Stimulated activated CD4-positive, alpha-beta T cell treated with anti-CD3 and anti-CD28 coated beads, Interleukin-12 subunit alpha, Interleukin-12 subunit beta, amount 100 ng/mL, for 48 hours (primary cell): ENCODE measurements at regions not wholly inside any gene's neighbourhood (a gene's known extent, or its start where the extent isn't known, plus 50 kb on each side); places are given as distances from the start of the nearest gene placed in this dataset.

Source experiments
- DNase-seq, 3 donors: peaks; one replicate each; pipeline ENCODE4 v3.0.0-alpha.2; 2020; ENCODE audit warnings: low read depth in 2 of 3, low spot score in 1 of 3

DNA sequence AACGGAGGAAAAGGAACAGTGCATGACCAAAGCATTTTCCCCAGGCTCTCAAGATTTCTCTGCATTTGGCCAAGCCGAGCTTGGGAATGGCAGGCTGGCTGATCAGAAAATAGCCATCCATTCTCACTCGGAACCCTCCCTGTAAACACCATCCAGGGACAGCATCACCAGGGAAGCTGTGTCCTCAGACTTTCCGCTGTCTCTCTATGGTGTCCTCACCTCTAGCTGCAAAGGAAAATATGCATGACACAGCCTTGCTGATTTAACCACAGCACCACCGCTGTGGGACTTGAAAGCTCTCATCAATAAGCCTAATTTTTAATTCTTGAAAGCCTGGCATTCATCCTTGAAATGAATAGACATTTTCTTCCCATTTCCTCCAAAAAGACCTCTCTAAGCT lies 311.7 kb downstream of the EIPR1 start:
- DNase-seq = no peak

DNA sequence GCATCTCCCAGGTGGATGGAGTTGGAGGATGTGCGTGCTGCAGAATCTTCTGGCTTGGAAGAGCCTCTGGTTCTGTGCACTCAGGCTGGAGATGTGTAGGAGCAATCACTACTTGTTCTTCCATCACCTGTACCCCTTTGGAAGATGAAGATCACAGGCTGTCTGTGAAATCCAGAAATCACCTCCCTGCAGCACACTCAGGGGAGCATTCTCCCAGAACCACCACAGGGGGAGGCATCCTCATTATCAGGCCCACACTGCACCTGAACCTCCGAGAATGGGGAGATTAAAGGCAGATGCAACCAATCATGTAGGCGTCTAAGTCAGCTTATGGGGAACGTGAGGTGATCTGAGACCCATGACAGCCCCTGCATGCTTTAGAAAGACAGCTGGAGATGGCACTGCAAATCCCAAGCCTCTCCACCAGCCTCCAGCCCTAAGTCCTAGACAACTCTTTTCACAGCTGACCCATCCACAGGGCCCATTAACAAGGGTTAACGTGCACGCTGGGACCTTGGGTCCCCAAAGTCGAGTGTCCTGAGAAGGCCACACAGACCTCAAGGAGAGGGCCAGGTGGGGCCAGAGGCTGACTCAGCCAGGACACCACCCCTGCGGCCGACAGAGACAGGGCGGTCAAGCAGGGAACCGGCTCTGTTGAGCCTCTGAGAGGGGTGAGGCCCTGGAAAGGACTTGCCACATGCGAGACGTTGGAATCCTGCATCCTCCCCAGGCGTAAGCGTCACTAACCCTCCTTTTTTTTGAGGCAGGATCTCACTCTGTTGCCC lies 314.9 kb downstream of the EIPR1 start:
- no peak for DNase-seq

DNA sequence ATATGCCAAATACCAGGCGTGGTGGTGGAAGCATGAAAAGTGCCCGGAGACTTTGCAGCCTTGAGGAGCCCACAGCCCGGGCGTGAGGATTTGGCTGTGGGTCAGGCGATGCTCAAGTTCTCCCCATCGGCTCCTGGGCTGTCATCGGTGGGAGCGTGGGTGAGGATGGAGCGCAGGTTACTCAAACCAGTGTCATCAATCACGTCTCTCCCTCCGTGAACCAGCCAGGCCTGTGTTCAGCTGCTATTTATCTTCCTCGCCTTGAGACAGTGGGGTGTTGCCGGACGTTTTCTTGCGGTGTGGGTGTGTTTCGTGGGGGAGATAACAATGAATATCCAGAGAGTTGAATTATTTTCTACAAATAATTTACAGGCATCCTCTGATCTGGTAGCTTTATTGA lies 317.6 kb downstream of the EIPR1 start:
- no peak for DNase-seq

DNA sequence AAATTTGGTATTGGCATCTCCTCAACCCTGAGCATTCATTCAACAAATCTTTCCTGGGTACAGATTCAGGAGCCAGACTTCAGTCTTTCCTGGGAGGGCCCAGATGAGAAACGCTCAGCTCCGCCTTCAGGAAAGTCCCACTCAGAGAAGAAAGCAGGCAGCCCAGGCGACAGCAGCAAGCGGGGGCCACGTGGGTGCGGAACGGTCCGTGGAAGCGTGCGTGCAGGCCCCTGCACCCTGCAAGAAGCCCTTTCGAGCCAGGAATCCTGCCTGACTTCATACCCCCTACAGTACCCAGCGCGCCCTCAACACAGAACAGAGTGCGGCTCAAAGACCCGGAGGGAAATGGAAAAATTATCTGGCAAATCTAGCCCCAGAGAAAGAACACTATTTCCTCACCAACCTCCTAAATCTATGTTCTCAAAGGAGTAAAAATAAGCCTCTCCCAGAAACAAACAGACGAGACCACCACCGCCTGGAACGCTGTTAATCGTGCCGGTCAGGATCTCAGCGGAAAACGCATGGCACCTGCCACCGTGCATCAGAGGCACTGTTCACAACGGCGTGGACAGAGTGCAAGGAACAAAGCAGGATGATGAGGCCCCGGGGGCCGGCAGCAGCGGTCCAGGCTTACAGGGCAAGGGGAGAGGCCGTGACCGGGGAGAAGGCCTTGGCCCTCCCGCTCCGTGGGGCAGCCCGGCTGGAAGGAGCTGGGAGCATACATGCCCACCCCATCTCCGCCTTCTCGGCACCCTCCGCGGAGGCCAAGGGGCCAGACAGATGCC lies 318.3 kb downstream of the EIPR1 start:
- no peak for DNase-seq

DNA sequence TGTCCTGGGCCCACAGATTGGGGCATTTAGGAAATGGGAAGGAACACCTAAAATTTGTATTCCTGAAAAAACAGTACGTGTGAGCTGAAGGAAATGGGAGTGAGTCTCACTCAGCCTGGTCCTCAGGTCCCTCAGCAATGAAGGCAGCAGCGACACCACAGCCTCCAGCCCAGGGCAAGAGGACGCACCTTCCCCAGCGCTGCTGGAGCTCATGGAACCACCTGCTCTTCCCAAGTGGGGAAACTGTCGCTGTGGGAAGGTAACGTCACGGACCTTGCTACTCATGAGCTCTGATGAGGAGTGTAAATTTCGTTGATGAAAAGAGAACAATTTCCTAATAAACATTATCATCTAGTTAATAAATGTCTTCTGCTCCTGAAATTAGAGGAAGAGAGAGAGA lies 323.6 kb downstream of the EIPR1 start:
- DNase-seq = no peak

DNA sequence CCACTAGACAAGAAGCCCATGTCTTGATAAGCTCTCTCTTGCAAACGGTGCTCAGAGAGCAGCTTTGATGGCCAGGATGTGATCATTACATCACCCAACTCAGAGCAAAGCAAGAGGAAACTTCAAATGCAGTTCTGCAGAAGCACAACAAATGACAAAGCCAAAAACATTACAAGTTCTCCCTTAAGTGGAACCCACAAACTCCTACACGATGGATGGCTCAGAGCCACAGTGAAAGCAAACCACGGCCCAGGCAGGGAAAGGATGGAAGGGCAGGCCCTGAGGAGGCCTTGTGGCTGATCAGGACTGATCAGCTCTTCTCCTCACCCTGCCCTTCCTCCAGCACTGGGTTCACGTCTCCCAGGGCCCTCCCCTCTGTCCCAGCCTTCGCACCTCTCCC lies 326.4 kb downstream of the EIPR1 start:
- peak in 2 of 3 donors; percentile 5 to 16 for DNase-seq

DNA sequence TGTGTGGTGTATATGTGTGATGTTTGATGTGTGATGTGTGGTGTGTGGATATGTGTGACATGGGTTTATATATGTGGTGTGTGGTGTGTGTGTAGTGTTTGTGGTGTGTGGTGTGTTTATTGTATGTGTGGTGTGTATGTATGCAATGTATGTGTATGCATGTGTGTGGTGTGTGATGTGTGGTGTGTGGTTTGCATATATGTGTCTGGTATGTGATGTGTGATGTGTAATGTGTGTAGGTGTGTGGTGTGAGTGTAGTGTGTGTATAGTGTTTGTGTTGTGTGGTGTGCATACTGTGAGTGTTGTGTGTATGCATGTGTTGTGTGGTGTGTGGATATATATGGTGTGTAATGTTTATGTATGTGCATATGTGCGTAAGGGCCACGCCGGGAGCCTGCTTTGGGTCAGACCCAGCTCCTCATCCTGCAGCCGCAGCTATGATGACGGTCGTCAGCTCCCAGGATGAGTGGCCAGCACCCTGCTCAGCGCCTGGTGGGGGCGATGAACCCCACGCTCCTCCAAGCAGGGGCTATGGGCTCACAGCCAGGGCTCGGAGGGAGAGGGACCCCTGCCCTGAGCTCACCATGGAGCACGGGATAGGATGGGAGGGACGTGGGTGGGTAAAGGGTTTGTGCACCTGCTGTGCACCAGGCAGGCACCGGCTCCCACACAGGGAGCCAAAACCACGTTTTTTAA lies 331.3 kb downstream of the EIPR1 start:
- no peak for DNase-seq

DNA sequence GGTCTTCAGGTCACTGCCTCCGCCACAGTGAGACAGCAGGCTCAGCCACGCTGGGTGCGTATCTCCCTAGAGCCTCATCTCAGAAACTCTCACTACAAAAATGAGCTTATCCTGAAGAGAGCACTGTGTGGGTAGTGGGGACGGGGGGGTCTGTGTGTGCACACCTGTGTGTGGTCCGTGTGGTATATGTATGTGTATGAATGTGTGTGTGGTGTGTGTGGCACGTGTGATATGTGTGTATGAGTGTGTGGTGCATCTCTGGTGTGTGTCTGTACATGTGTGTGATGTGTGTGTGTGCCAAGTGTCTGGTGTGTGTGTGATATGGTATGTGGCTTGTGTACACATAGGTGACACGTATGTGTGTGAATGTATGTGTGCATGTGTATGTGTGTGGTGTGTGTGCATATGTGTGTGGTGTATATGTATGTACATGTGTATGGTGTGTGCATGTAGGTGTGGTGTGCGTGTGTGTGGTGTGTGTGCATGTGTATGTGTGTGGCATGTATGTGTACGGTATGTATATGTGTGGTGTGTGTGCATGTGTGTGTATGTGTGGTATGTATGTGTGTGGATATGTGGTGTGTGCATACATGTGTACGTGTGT lies 332.2 kb downstream of the EIPR1 start:
- DNase-seq = no peak

DNA sequence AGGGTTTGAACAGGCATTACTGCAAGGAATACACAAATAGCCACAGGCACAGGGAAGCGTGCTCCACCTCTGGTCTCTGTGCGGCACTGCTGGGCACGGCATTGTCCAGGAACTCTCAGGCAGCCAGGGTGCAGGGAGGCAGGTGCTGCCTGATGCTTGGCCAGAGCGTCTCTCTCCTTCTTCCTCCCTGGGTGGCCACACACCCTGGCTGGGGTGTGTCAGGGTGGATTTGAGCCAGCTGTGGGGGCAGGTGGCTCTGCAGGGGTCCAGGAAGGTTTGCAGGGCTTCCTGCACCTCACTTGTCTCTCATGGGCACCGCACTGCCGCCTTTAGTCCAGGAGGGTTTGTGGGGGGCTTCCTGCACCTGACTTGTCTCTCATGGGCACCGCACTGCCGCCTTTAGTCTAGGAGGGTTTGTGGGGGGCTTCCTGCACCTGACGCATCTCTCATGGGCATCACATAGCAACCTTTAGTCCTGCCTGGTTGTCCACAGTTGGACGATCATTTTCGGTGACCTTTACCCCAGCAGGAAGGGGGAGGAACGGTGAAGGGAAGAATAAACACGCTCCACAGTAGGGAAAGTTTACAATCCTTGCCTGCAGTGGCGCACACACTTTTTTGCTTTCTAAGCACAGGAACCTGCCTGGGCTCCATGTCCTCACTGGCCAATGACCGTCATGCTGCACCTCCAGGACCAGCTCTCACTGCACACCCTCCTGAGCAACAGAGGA lies 332.9 kb downstream of the EIPR1 start:
- DNase-seq = no peak

DNA sequence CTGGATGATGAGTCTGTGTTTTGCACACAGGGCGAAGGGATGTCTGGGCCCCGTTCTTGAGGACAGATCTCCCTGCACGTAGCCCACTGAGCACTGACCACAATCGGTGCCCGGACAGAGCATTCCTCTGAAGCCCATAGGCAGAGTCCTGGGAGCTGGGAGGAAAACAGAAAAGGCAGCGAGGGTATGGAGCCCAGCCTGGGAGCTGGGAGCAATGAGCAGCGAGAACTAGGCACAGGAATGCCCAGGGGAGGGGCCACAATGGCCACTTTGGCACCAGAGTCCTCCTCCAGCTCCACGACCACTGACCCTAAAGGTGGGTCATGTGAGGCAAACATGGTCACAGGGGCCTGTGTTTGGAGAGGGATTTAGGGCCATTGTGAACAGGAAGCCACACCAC lies 333.9 kb downstream of the EIPR1 start:
- DNase-seq = no peak

DNA sequence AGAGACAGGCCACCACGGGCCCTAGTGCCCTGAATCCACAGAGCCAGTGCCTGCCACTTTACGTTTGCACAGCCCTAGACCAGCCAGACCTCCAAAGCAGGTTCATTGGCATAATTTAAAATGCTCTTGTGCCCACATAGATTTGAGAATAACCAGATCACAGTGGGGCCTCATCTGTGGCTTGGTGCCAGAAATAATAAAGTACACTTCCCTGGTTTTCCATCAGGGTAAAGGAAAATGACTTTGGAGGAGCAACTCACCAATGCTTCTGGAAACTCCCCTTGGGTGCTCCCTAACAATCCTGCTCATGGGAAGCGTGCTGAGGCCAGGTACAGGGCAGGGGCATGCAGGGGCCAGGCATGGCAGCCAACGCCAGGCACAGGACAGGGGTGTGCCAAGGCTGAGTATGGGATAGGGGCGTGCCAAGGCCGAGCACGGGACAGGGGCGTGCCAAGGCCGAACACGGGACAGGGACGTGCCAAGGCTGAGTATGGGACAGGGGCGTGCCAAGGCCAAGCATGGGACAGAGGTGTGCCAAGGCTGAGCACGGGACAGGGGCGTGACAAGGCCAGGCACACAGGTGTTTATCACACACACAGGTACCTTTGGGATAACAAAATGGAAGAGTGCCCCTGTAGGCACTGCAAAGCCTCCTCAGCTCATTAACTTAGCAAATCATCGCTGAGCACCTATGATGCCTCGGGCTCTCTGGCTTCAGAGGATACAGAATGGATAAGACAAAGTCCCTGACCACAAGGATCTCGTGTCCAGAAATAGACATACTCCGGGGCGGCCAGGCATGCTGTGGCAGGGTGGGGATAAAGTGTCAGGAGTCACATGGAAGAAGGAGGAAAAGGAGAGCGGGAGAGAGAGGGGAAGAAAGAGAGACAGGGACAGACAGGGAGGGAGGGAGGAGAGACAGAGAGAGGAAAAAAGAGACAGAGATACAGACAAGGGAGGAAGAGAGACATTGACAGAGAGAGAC lies 334.7 kb downstream of the EIPR1 start:
- DNase-seq = no peak

DNA sequence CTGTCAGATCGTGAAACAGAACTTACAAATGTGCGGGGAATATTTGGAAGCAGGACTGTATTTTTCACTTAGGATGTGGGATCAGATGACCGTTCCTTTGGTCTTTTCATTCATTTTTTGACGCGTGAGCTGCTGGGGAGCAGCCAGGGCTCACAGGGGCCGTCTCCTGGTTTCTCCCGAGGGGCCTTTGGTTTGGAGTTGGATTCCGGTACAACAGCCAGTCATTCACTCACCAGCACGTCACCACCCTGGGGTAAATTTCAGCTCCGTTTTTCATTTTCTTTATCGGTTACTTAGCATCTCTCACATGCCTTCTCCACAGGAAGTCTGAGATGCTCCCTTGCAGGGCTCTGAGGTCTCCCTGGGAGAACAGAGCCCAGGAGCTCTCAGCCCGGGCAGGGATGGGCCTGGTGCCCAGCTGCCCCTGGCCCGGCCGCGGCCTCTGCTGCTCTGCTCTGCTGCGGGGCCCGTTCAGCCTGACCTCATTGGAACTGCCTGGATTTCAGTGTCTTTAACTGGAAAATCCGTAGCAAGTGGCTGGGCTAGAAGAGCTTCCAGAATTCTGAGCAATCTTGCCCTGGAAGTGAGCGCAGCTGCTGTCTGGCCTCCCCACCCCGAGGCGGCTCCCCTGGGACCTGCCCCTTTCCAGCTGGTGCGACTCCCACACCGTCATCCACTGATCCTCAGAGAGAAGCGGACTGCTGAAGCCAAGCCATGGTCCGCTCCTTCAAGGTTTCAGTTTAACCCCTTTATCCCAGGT lies 335.6 kb downstream of the EIPR1 start:
- no peak for DNase-seq

DNA sequence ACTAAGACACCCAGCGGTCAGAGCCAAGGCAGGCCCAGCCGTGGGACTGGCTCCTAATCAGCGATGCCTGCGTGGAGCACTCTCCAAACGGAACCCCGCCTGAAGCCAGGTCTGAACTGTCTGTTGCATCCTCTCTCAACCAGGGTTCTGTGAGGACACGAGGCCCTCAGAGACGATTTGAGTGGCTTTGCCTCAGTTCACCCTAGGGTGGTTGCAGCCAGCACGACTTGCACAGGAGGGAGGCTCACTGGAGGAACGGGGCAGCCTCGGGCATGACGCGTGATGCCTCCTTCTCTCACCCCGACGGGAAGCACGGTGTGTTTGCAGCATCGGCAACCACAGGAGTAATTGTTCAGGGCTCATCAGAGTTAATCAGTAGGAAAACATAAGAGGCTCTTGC lies 336.4 kb downstream of the EIPR1 start:
- no peak for DNase-seq

DNA sequence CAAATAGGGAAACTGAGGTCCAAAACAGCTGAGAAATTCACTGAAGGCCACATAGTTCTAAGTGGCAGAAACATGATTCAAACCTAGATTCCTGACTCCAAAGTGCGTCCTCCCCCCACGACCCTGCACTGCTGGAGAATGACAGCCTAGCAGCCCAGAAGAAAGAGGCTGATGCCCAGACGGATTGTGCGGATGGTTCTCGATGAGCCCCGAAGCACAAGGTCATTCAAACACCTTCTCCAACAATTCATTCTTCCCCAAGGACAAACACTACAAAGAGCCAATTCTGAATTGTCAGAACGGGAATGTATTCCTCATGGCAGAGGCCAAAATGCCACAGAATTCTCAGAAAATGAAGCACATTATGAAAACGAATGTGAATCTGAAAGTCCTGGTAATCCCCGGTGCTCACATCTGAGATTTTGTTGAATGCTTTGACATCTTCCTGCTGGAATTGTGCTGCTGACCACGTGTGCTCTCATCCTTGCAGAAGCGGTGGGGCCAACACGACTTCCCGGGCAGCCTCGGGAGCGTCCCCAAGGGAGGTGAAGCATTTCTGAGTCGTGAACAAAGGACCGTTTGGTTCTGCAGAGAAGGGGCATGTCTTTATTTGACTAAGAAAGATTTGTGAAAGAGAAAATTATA lies 337.0 kb downstream of the EIPR1 start:
- DNase-seq = no peak

DNA sequence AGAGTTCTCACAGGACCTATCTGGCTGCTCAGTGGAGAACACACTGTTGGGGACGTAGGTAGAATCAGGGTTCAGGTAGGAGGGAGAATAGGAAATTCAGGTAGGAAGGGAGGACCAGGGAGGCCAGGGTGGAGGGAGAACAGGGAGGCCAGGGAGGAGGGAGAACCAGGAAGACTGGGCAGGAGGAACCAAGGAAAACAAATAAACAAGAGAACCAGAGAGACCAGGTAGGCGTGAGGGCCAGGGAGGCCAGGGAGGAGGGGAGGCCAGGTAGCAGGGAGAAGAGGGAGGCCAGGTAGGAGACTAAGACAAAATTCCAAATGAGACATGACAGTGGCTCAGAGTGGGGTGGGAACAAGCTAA lies 337.6 kb downstream of the EIPR1 start:
- DNase-seq = no peak

DNA sequence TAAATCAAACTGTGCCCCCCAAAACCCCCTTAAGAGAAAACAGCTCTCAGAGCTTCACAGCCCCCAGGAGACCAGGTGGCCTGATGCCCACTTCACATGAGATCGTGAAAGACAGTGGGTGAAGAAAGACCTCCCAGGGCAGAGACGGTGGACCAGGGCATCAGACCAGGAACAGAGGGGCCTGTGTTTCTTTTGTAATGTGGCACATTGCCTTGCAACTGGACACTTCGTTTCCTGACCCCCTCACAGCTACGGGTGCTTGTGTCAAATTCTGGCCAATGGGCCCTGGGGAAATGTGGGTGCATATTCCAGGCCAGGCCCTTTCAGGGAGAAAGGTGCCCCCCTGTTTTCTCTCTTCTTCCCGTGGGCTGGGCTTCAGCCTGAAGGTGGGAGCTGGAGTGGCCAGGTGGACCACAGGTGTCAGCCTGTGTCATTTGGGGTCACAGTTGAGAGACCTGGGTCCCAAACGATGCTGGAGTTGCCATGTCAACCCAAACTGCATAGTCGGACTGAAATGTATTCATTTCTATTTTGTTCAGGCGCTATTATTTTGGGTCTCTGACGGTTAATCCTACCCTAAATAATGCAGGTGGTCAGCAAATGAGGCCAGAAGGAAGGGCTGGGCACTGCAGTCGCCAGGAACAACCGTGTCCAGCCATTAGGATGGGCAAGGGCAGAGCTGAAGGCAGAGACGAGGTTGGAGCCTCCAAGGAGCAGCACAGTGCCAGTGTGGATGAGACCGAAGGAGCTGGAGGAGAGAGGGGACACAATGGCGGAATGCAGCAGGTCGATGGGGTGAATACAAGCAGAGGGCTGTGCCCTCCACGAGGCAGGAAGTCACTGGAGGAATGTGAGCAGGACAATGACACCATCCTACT lies 338.2 kb downstream of the EIPR1 start:
- DNase-seq = no peak

DNA sequence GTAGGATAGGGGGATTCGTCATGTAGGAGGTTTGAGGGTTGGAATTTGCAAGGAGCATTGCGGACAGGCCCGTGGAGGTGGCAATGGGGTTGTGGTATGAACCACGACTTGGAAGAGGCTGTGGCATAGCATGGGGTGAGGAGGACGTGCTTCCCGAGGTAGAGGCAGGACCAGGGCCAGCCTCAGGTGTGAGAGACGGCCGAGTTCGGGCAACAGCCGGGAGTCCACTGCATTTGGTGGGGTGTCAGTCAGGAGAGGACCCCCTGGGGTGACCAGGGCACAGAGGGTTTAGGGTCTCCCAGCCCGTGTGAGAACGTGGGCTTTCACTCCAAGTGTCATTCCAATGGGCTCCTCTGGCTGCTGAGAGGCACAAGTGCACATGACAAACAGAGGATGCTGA lies 339.0 kb downstream of the EIPR1 start:
- DNase-seq = no peak
